SK-N-SH (cell line): ENCODE measurements at regions not wholly inside any gene's neighbourhood (a gene's known extent, or its start where the extent isn't known, plus 50 kb on each side); places are given as distances from the start of the nearest gene placed in this dataset.

ENCODE experiments used
- CTCF ChIA-PET: fragments of 300-600, 350-600 bp; formaldehyde crosslinking; extraction: SDS; loops from one replicate; lab custom pipeline; 2021; lab: Yijun Ruan, JAX
- POLR2A ChIA-PET: fragments of 350-600 bp; sonication (Branson Sonifier 250); formaldehyde crosslinking; extraction: SDS; loops from one replicate; lab custom pipeline; 2020; ENCODE audit warnings: antibody characterized with exemption, inconsistent platforms; lab: Yijun Ruan, JAX
- DNase-seq: peaks from one replicate; pipeline ENCODE4 v3.0.0; 2012
- H2AFZ ChIP-seq: fragments of 200-600 bp; sonication (generic); 2 replicates; pipeline ENCODE4 v1.8.1; 2016; ENCODE audit warnings: antibody characterized with exemption, mild to moderate bottlenecking, low read depth
- H3F3A ChIP-seq: fragments of 200-600 bp; sonication (generic); replicated peaks from 2 replicates; pipeline ENCODE3; 2016; ENCODE audit warnings: antibody characterized with exemption, mild to moderate bottlenecking; ENCODE audit not compliant: insufficient read depth
- H3K27ac ChIP-seq, 2 experiments: fragments of 200-500 bp in 1 of 2; fragments of 200-600 bp in 1 of 2; sonication (Bioruptor generic) in 1 of 2; sonication (generic), shearing (Covaris generic) in 1 of 2; 2 replicates each; pipeline versions ENCODE4 v1.5.1 to v1.6.1; 2014 to 2016; ENCODE audit warnings: low read depth in 2 of 2, inconsistent platforms in 1 of 2, low read length in 1 of 2, mild to moderate bottlenecking in 1 of 2, mixed read lengths in 1 of 2
- H3K27me3 ChIP-seq: fragments of 200-600 bp; sonication (generic), shearing (Covaris generic); 2 replicates; pipeline ENCODE4 v1.6.1; 2016; ENCODE audit warnings: mixed run types; ENCODE audit not compliant: insufficient read depth
- H3K36me3 ChIP-seq, 2 experiments: fragments of 200-500 bp in 1 of 2; fragments of 200-600 bp in 1 of 2; sonication (Bioruptor generic) in 1 of 2; sonication (generic) in 1 of 2; replicated peaks in 1 of 2; 2 replicates each; pipeline versions ENCODE3 to v1.5.1; 2014 to 2016; ENCODE audit warnings: low read length in 1 of 2, mild to moderate bottlenecking in 1 of 2; ENCODE audit not compliant: insufficient read depth in 2 of 2, control insufficient read depth in 1 of 2
- H3K4me1 ChIP-seq, 2 experiments: fragments of 200-500 bp in 1 of 2; fragments of 200-600 bp in 1 of 2; sonication (Bioruptor generic) in 1 of 2; sonication (generic), shearing (Covaris generic) in 1 of 2; 2 replicates each; pipeline versions ENCODE4 v1.5.1 to v1.6.1; 2014 to 2016; ENCODE audit warnings: low read depth in 1 of 2, low read length in 1 of 2, mixed run types in 1 of 2; ENCODE audit not compliant: insufficient read depth in 2 of 2, control insufficient read depth in 1 of 2
- H3K4me2 ChIP-seq: fragments of 200-600 bp; sonication (generic), shearing (Covaris generic); 2 replicates; pipeline ENCODE4 v1.6.1; 2017; ENCODE audit warnings: mixed run types
- H3K4me3 ChIP-seq, 2 experiments: fragments of 200-500 bp in 1 of 2; fragments of 200-600 bp in 1 of 2; sonication (Bioruptor generic) in 1 of 2; sonication (generic), shearing (Covaris generic) in 1 of 2; 2 replicates each; pipeline versions ENCODE4 v1.5.1 to v1.8.1; 2014 to 2016; ENCODE audit warnings: low read depth in 2 of 2, inconsistent platforms in 1 of 2, low read length in 1 of 2, mild to moderate bottlenecking in 1 of 2, mixed read lengths in 1 of 2, moderate library complexity in 1 of 2
- H3K79me2 ChIP-seq: fragments of 200-600 bp; sonication (generic); 2 replicates; pipeline ENCODE4 v1.8.1; 2017; ENCODE audit warnings: mild to moderate bottlenecking; ENCODE audit not compliant: insufficient read depth
- H3K9ac ChIP-seq: fragments of 200-600 bp; sonication (generic); 2 replicates; pipeline ENCODE4 v1.6.1; 2017; ENCODE audit warnings: mixed run types
- H3K9me2 ChIP-seq: fragments of 200-600 bp; sonication (generic); 2 replicates; pipeline ENCODE4 v1.6.1; 2017; ENCODE audit warnings: mixed run types
- H3K9me3 ChIP-seq: fragments of 200-600 bp; sonication (generic); 2 replicates; pipeline ENCODE4 v1.6.1; 2017; ENCODE audit warnings: mixed run types, mild to moderate bottlenecking, moderate library complexity
- H4K20me1 ChIP-seq: fragments of 200-600 bp; sonication (generic); 2 replicates; pipeline ENCODE4 v1.6.1; 2017; ENCODE audit warnings: mild to moderate bottlenecking, mixed run types; ENCODE audit not compliant: insufficient read depth
- CTCF ChIP-seq: fragments of 200-600 bp; sonication (generic); IDR thresholded peaks from 2 replicates; pipeline ENCODE4 v1.6.1; 2017; ENCODE audit warnings: antibody characterized with exemption, mild to moderate bottlenecking, moderate library complexity
- EP300 ChIP-seq, 2 experiments: IDR thresholded peaks; 2 replicates each; pipeline versions ENCODE4 v1.4.0 to v1.6.1; 2012; ENCODE audit warnings: borderline replicate concordance in 1 of 2, low read depth in 1 of 2, low read length in 1 of 2
- EZH2phosphoT487 ChIP-seq: fragments of 200-600 bp; sonication (generic); IDR thresholded peaks from 2 replicates; pipeline ENCODE4 v1.6.1; 2017; ENCODE audit warnings: low read depth, mixed run types, mild to moderate bottlenecking, antibody characterized with exemption, moderate library complexity, borderline replicate concordance
- FOXJ3 ChIP-seq: sonication (generic); formaldehyde crosslinking; IDR thresholded peaks from 2 replicates; pipeline ENCODE4 v1.5.1; 2020; ENCODE audit warnings: mild to moderate bottlenecking, missing genetic modification reagents
- FOXM1 ChIP-seq: IDR thresholded peaks from 2 replicates; pipeline ENCODE4 v1.4.0; 2012; ENCODE audit warnings: low read depth, mild to moderate bottlenecking
- IRF3 ChIP-seq: fragments of 150-350 bp; IDR thresholded peaks from 2 replicates; pipeline ENCODE4 v1.6.1; 2016; ENCODE audit warnings: mild to moderate bottlenecking, low read depth, low read length
- JUND ChIP-seq: IDR thresholded peaks from 2 replicates; pipeline ENCODE4 v1.4.0; 2012
- MAX ChIP-seq: IDR thresholded peaks from 2 replicates; pipeline ENCODE4 v1.4.0; 2012; ENCODE audit warnings: low read depth
- MEF2A ChIP-seq: IDR thresholded peaks from 2 replicates; pipeline ENCODE4 v1.4.0; 2012; ENCODE audit warnings: low read depth, borderline replicate concordance
- MXI1 ChIP-seq: IDR thresholded peaks from 2 replicates; pipeline ENCODE4 v1.6.1; 2012; ENCODE audit warnings: mild to moderate bottlenecking, low read depth, low read length, improper control_type of control experiment
- NRF1 ChIP-seq: IDR thresholded peaks from 2 replicates; pipeline ENCODE4 v1.6.1; 2012; ENCODE audit warnings: low read depth, mild to moderate bottlenecking, low read length
- RCOR1 ChIP-seq: fragments of 150-350 bp; IDR thresholded peaks from 2 replicates; pipeline ENCODE4 v1.6.1; 2017; ENCODE audit warnings: antibody characterized with exemption, low read length
- SIN3A ChIP-seq: IDR thresholded peaks from 2 replicates; pipeline ENCODE4 v1.6.1; 2012; ENCODE audit warnings: low read depth, mild to moderate bottlenecking, low read length, moderate library complexity, borderline replicate concordance
- TAF1 ChIP-seq: IDR thresholded peaks from 2 replicates; pipeline ENCODE4 v1.6.1; 2012; ENCODE audit warnings: low read depth, mild to moderate bottlenecking, low read length, moderate library complexity, borderline replicate concordance
- TEAD4 ChIP-seq: IDR thresholded peaks from 2 replicates; pipeline ENCODE4 v1.4.0; 2012; ENCODE audit warnings: mild to moderate bottlenecking, borderline replicate concordance; ENCODE audit not compliant: insufficient read depth
- USF1 ChIP-seq: IDR thresholded peaks from 2 replicates; pipeline ENCODE4 v1.4.0; 2012; ENCODE audit warnings: low read depth, borderline replicate concordance
- YY1 ChIP-seq: IDR thresholded peaks from 2 replicates; pipeline ENCODE4 v1.4.0; 2012; ENCODE audit warnings: low read depth, mild to moderate bottlenecking
- ZBTB33 ChIP-seq: IDR thresholded peaks from 2 replicates; pipeline ENCODE4 v1.4.0; 2012; ENCODE audit warnings: low read depth, borderline replicate concordance
- WGBS: methylation state at CpG from one replicate; pipeline ENCODE4 v1.1.6; 2017; ENCODE audit warnings: low lambda C conversion rate; 5-methylcytosine and 5-hydroxymethylcytosine counted together

- POLR2A ChIA-PET, result no interaction called here
- H3K79me2 ChIP-seq, result no peaks in the 10 kb centered on the region
- H3K27ac ChIP-seq, result no peak overlapping the region
- no peak for DNase-seq
- WGBS, result 6% methylated on average over 3 of the region's 3 CpGs
- CTCF ChIA-PET, result no interaction called here
- no peak overlapping the region for H3K4me2 ChIP-seq
- H3K4me3 ChIP-seq, result no peak overlapping the region
- no peaks in the 10 kb centered on the region for H4K20me1 ChIP-seq
- H3F3A ChIP-seq, result no peaks in the 10 kb centered on the region
- no peaks in the 10 kb centered on the region for H3K9me3 ChIP-seq
- no peaks in the 10 kb centered on the region for H3K4me1 ChIP-seq
- H2AFZ ChIP-seq, result no peak overlapping the region
- no peak overlapping the region for H3K9ac ChIP-seq
- H3K36me3 ChIP-seq, result no peaks in the 10 kb centered on the region
- H3K9me2 ChIP-seq, result no peaks in the 10 kb centered on the region
- TF ChIP-seq EP300 (IDR thresholded peaks at IDR 0.05; ENCODE audit: borderline replicate concordance in 1 of 2, low read depth in 1 of 2, low read length in 1 of 2) (no peak), IRF3 (no peak), USF1 (no peak), EZH2phosphoT487 (no peak), FOXM1 (no peak), MAX (no peak), MEF2A (no peak), CTCF (no peak), TAF1 (no peak), NRF1 (no peak), MXI1 (no peak), FOXJ3 (CRISPR knock-in tag) (no peak), JUND (no peak), RCOR1 (no peak), SIN3A (no peak), YY1 (no peak), TEAD4 (no peak), ZBTB33 (no peak)
- no peaks in the 10 kb centered on the region for H3K27me3 ChIP-seq
These were observed 490.0 kb downstream of the SUCLG1 start for GRCh38 chr2:83969085-83969484.
